K562 (cell line): ENCODE measurements at regions not wholly inside any gene's neighbourhood (a gene's known extent, or its start where the extent isn't known, plus 50 kb on each side); places are given as distances from the start of the nearest gene placed in this dataset.

ENCODE experiments used
- ATAC-seq: fragments of 200-7000 bp; cut with Tn5 transposase; 3 replicates; pipeline ENCODE4 v1.9.1; 2020; ENCODE audit warnings: moderate library complexity
- BruUV-seq: library from RNA; stranded (reverse); fragments of 400-500 nt; replicated peaks from 2 replicates; lab custom pipeline; 2021; lab: Mats Ljungman, UMichigan
- CTCF ChIA-PET: fragments of 300-600 bp; formaldehyde crosslinking; extraction: SDS; loops from one replicate; lab custom pipeline; 2021; ENCODE audit warnings: low intra/inter-chr PET ratio; lab: Yijun Ruan, JAX
- POLR2A ChIA-PET: fragments of 300-600, 350-650 bp; sonication (Branson Sonifier 250); formaldehyde crosslinking; extraction: SDS; loops from one replicate; lab custom pipeline; 2021; ENCODE audit warnings: antibody characterized with exemption, inconsistent platforms; lab: Yijun Ruan, JAX
- DNase-seq, 4 experiments: peaks; one replicate each; pipeline versions ENCODE4 v3.0.0 to v3.0.0-alpha.2; 2011 to 2018; ENCODE audit warnings: low spot score in 3 of 4, mixed read lengths in 3 of 4; ENCODE audit errors: extremely low read depth in 1 of 4
- FAIRE-seq: peaks from 2 replicates; lab custom pipeline; 2011; peaks lifted over from hg19 to GRCh38; lab: Jason Lieb, UNC
- H2AFZ ChIP-seq: 2 replicates; pipeline ENCODE4 v1.6.0; 2011; ENCODE audit warnings: low read depth, low read length, control low read depth, inconsistent platforms
- H3K27ac ChIP-seq: fragments of 200-600 bp; 3 replicates; pipeline ENCODE4 v1.8.0; 2011; ENCODE audit warnings: low read depth, mild to moderate bottlenecking, control low read depth, inconsistent platforms, low read length, moderate library complexity, mixed read lengths; ENCODE audit errors: extremely low read depth
- H3K27me3 ChIP-seq, 2 experiments: fragments of 300-600 bp in 1 of 2; 2 replicates in 1 of 2; 3 replicates in 1 of 2; pipeline versions ENCODE4 v1.6.0 to v1.8.0; 2011; ENCODE audit warnings: inconsistent platforms in 2 of 2, low read length in 2 of 2, mild to moderate bottlenecking in 1 of 2, mixed read lengths in 1 of 2, moderate library complexity in 1 of 2; ENCODE audit not compliant: control insufficient read depth in 2 of 2, insufficient read depth in 2 of 2
- H3K36me3 ChIP-seq: fragments of 300-600 bp; 3 replicates; pipeline ENCODE4 v1.8.0; 2011; ENCODE audit warnings: mild to moderate bottlenecking, low read length, inconsistent platforms; ENCODE audit not compliant: control insufficient read depth, insufficient read depth
- H3K4me1 ChIP-seq, 2 experiments: fragments of 200-600 bp in 1 of 2; replicated peaks in 1 of 2; 2 replicates in 1 of 2; 3 replicates in 1 of 2; pipeline versions ENCODE4 v1.5.1 to v1.8.0; 2011; ENCODE audit warnings: inconsistent platforms in 2 of 2, low read length in 2 of 2, mild to moderate bottlenecking in 1 of 2, mixed read lengths in 1 of 2, moderate library complexity in 1 of 2; ENCODE audit not compliant: control insufficient read depth in 2 of 2, insufficient read depth in 2 of 2
- H3K4me2 ChIP-seq: 2 replicates; pipeline ENCODE4 v1.6.1; 2011; ENCODE audit warnings: low read length, control low read depth, inconsistent platforms, mixed read lengths; ENCODE audit not compliant: insufficient read depth
- H3K4me3 ChIP-seq: fragments of 200-600 bp; sonication (generic), shearing (Covaris generic); 2 replicates; pipeline ENCODE4 v1.5.1; 2016; ENCODE audit warnings: control low read depth, inconsistent platforms
- H3K79me2 ChIP-seq: fragments of 200-600 bp; 3 replicates; pipeline ENCODE4 v1.8.0; 2011; ENCODE audit warnings: low read length, inconsistent platforms; ENCODE audit not compliant: control insufficient read depth, insufficient read depth
- H3K9ac ChIP-seq, 2 experiments: 2 replicates each; pipeline versions ENCODE4 v1.6.0 to v1.6.1; 2011; ENCODE audit warnings: low read depth in 2 of 2, low read length in 2 of 2, control low read depth in 1 of 2, inconsistent platforms in 1 of 2, mild to moderate bottlenecking in 1 of 2, mixed read lengths in 1 of 2; ENCODE audit not compliant: insufficient read depth in 1 of 2
- H3K9me1 ChIP-seq: one replicate; pipeline ENCODE4 v1.6.0; 2011; ENCODE audit warnings: inconsistent platforms, mild to moderate bottlenecking, low read length, moderate library complexity; ENCODE audit not compliant: control insufficient read depth, insufficient read depth
- H3K9me3 ChIP-seq: replicated peaks from 2 replicates; pipeline ENCODE4 v1.5.1; 2011; ENCODE audit warnings: low read depth, low read length, inconsistent platforms; ENCODE audit not compliant: control insufficient read depth, insufficient read depth
- H4K20me1 ChIP-seq: replicated peaks from 2 replicates; pipeline ENCODE4 v1.6.1; 2011; ENCODE audit warnings: low read length, inconsistent platforms, mixed read lengths; ENCODE audit not compliant: control insufficient read depth, insufficient read depth
- BCOR ChIP-seq: fragments of 450-650 bp; IDR thresholded peaks from 2 replicates; pipeline ENCODE4 v1.6.1; 2016
- CBFA2T3 ChIP-seq: fragments of 450-650 bp; IDR thresholded peaks from 2 replicates; pipeline ENCODE4 v1.6.1; 2017
- ESRRA ChIP-seq: fragments of 450-650 bp; IDR thresholded peaks from 2 replicates; pipeline ENCODE4 v1.6.1; 2014; ENCODE audit warnings: low read depth, mild to moderate bottlenecking, moderate library complexity, borderline replicate concordance
- KLF1 ChIP-seq: fragments of 450-650 bp; IDR thresholded peaks from 2 replicates; pipeline ENCODE4 v1.6.1; 2016; ENCODE audit warnings: missing genetic modification characterization, missing compliant biosample characterization
- MIER1 ChIP-seq: fragments of 450-650 bp; IDR thresholded peaks from 2 replicates; pipeline ENCODE4 v1.6.1; 2016; ENCODE audit warnings: antibody characterized with exemption, mild to moderate bottlenecking, low read depth
- MYBL2 ChIP-seq, 2 experiments: fragments of 450-650 bp in 1 of 2; sonication (generic) in 1 of 2; formaldehyde crosslinking in 1 of 2; IDR thresholded peaks; 2 replicates each; pipeline versions ENCODE4 v1.6.1 to v1.8.1; 2017 to 2022; ENCODE audit warnings: borderline replicate concordance in 1 of 2, inconsistent platforms in 1 of 2, low read depth in 1 of 2, mild to moderate bottlenecking in 1 of 2, missing genetic modification reagents in 1 of 2, moderate library complexity in 1 of 2
- NFIX ChIP-seq: fragments of 250-450 bp; sonication (Bioruptor Pico); IDR thresholded peaks from 2 replicates; pipeline ENCODE4 v1.4.0; 2020; ENCODE audit warnings: low read depth, mild to moderate bottlenecking, moderate library complexity
- RBM15 ChIP-seq: fragments of 200-400 bp; formaldehyde crosslinking; IDR thresholded peaks from 2 replicates; pipeline ENCODE4 v1.6.1; 2018; ENCODE audit warnings: mild to moderate bottlenecking, low read length, moderate library complexity; ENCODE audit not compliant: insufficient read depth
- RNF2 ChIP-seq: sonication (generic); IDR thresholded peaks from 2 replicates; pipeline ENCODE4 v1.6.1; 2016
- TSC22D4 ChIP-seq: fragments of 450-650 bp; IDR thresholded peaks from 2 replicates; pipeline ENCODE4 v1.6.1; 2016; ENCODE audit warnings: missing genetic modification characterization, missing biosample characterization, control low read depth
- ZNF165 ChIP-seq: fragments of 250-450 bp; sonication (Bioruptor Pico); IDR thresholded peaks from 2 replicates; pipeline ENCODE4 v1.4.0; 2020; ENCODE audit warnings: borderline replicate concordance
- ZNF197 ChIP-seq: fragments of 200-800 bp; sonication (Bioruptor generic); IDR thresholded peaks from 2 replicates; pipeline ENCODE4 v1.6.1; 2016; ENCODE audit warnings: low read depth, missing genetic modification characterization, missing compliant biosample characterization
- ZNF253 ChIP-seq: fragments of 250-450 bp; sonication (Bioruptor Pico); conservative IDR thresholded peaks from 2 replicates; pipeline ENCODE4 v1.6.1; 2021; ENCODE audit warnings: mild to moderate bottlenecking
- WGBS: fragments of 100-300 bp; shearing (Covaris generic); methylation state at CpG from one replicate; pipeline ENCODE4 v1.1.6; 2016; ENCODE audit warnings: low coverage, mixed read lengths; ENCODE audit not compliant: insufficient coverage; ENCODE audit errors: missing lambda C conversion rate; 5-methylcytosine and 5-hydroxymethylcytosine counted together
- in situ Hi-C: fragments of 300-500 bp; cut with MboI; formaldehyde crosslinking; loops from 4 replicates; pipeline ENCODE4 v1.15.0; 2018; ENCODE audit warnings: inconsistent platforms, mixed read lengths
- intact Hi-C: fragments of 100-400 bp; cut with micrococcal nuclease; formaldehyde crosslinking; loops from 2 replicates; pipeline ENCODE4 v1.14.2; 2022
- TF ChIP-seq, protein P1 (sequence below): fragments of 250-450 bp; sonication (Bioruptor Pico); IDR thresholded peaks from 2 replicates; pipeline ENCODE4 v1.9.0; 2021; ENCODE audit warnings: mild to moderate bottlenecking, inconsistent platforms
- TF ChIP-seq, protein P2 (sequence below): fragments of 450-650 bp; IDR thresholded peaks from 2 replicates; pipeline ENCODE4 v1.6.1; 2016; ENCODE audit warnings: missing biosample characterization, missing genetic modification characterization
- TF ChIP-seq, protein P3 (sequence below): IDR thresholded peaks from 2 replicates; pipeline ENCODE4 v1.6.1; 2012; ENCODE audit warnings: low read depth, low read length, improper control_type of control experiment, borderline replicate concordance

DNA sequence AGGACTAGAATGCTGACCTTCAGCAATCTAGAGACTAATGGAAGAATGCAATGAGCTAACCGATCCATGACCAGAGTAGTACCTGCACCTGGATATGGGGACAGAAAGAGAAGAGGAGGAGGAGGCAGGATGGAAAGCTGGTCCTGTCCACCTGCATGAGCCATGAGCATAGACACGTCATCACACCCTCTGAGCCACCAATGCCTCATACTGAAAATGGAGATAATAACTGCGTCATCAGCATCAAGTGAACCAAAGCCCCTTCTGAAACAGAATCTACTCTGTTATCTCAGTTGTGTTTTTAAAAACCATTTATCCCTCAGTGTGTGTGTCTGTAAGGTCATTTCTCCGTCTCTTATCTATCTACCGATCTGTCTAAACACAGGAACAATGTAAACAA, 327.0 kb downstream of the BCL11B start:
- 0% methylated on average over 5 of the region's 5 CpGs for WGBS
- Histone ChIP-seq H3K9me1 (no peaks in the 10 kb centered on the region), H3K27ac (no peak overlapping the region), H3K4me3 (no peak overlapping the region), H3K27me3 (no peaks in the 10 kb centered on the region), H2AFZ (no peak overlapping the region), H3K79me2 (no peaks in the 10 kb centered on the region), H4K20me1 (no peaks in the 10 kb centered on the region), H3K36me3 (no peaks in the 10 kb centered on the region), H3K9me3 (no peaks in the 10 kb centered on the region), H3K9ac (no peak overlapping the region), H3K4me1 (no peaks in the 10 kb centered on the region), H3K4me2 (no peak overlapping the region)
- ChIA-PET POLR2A (no interaction called here), CTCF (no interaction called here)
- intact Hi-C loops (no loop called here), in situ Hi-C loops (no loop called here)
- no peak for ATAC-seq
- BruUV-seq: no TSS peak
- TF ChIP-seq, protein P1, sequence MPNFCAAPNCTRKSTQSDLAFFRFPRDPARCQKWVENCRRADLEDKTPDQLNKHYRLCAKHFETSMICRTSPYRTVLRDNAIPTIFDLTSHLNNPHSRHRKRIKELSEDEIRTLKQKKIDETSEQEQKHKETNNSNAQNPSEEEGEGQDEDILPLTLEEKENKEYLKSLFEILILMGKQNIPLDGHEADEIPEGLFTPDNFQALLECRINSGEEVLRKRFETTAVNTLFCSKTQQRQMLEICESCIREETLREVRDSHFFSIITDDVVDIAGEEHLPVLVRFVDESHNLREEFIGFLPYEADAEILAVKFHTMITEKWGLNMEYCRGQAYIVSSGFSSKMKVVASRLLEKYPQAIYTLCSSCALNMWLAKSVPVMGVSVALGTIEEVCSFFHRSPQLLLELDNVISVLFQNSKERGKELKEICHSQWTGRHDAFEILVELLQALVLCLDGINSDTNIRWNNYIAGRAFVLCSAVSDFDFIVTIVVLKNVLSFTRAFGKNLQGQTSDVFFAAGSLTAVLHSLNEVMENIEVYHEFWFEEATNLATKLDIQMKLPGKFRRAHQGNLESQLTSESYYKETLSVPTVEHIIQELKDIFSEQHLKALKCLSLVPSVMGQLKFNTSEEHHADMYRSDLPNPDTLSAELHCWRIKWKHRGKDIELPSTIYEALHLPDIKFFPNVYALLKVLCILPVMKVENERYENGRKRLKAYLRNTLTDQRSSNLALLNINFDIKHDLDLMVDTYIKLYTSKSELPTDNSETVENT (CRISPR knock-in tag): no peak
- TF ChIP-seq MIER1: no peak
- TF ChIP-seq ESRRA: no peak
- no peak for TF ChIP-seq CBFA2T3
- TF ChIP-seq KLF1: no peak
- TF ChIP-seq, protein P2, sequence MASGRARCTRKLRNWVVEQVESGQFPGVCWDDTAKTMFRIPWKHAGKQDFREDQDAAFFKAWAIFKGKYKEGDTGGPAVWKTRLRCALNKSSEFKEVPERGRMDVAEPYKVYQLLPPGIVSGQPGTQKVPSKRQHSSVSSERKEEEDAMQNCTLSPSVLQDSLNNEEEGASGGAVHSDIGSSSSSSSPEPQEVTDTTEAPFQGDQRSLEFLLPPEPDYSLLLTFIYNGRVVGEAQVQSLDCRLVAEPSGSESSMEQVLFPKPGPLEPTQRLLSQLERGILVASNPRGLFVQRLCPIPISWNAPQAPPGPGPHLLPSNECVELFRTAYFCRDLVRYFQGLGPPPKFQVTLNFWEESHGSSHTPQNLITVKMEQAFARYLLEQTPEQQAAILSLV (tag): no peak
- no peak for TF ChIP-seq MYBL2 (IDR thresholded peaks at IDR 0.05; ENCODE audit: low read depth)
- no peak for TF ChIP-seq MYBL2 (CRISPR knock-in tag; IDR thresholded peaks at IDR 0.05; ENCODE audit: borderline replicate concordance)
- no peak for TF ChIP-seq NFIX (CRISPR knock-in tag)
- TF ChIP-seq, protein P3, sequence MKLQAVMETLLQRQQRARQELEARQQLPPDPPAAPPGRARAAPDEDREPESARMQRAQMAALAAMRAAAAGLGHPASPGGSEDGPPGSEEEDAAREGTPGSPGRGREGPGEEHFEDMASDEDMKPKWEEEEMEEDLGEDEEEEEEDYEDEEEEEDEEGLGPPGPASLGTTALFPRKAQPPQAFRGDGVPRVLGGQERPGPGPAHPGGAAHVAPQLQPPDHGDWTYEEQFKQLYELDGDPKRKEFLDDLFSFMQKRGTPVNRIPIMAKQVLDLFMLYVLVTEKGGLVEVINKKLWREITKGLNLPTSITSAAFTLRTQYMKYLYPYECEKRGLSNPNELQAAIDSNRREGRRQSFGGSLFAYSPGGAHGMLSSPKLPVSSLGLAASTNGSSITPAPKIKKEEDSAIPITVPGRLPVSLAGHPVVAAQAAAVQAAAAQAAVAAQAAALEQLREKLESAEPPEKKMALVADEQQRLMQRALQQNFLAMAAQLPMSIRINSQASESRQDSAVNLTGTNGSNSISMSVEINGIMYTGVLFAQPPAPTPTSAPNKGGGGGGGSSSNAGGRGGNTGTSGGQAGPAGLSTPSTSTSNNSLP: no peak
- no peak for TF ChIP-seq RBM15
- no peak for TF ChIP-seq TSC22D4 (tag)
- TF ChIP-seq ZNF165 (CRISPR knock-in tag): no peak
- TF ChIP-seq BCOR: no peak
- no peak for TF ChIP-seq RNF2
- no peak for TF ChIP-seq ZNF197 (CRISPR knock-in tag)
- no peak for TF ChIP-seq ZNF253
- no peak for DNase-seq
- FAIRE-seq: no peak
